Upper lobe of right lung (tissue), 1 donor: ENCODE measurements at regions not wholly inside any gene's neighbourhood (a gene's known extent, or its start where the extent isn't known, plus 50 kb on each side); places are given as distances from the start of the nearest gene placed in this dataset.

ENCODE experiments used
- ATAC-seq: fragments of 200-7000 bp; cut with Tn5 transposase; one replicate; pipeline ENCODE4 v1.9.1; 2020; ENCODE audit warnings: mild to moderate bottlenecking, moderate library complexity
- DNase-seq: peaks from one replicate; pipeline ENCODE4 v3.0.0-alpha.2; 2020
- H3K27ac ChIP-seq: fragments of 200-600 bp; one replicate; pipeline ENCODE4 v1.8.0; 2022
- H3K27me3 ChIP-seq: fragments of 200-600 bp; one replicate; pipeline ENCODE4 v1.8.0; 2022; ENCODE audit warnings: mild to moderate bottlenecking
- H3K36me3 ChIP-seq: fragments of 200-600 bp; one replicate; pipeline ENCODE4 v1.8.0; 2022
- H3K4me1 ChIP-seq: fragments of 200-600 bp; one replicate; pipeline ENCODE4 v1.8.0; 2022
- H3K4me3 ChIP-seq: fragments of 200-600 bp; one replicate; pipeline ENCODE4 v1.8.0; 2022; ENCODE audit warnings: mild to moderate bottlenecking
- H3K9me3 ChIP-seq: fragments of 200-600 bp; one replicate; pipeline ENCODE4 v1.8.0; 2022
- CTCF ChIP-seq: fragments of 200-600 bp; IDR thresholded peaks from one replicate; pipeline ENCODE4 v1.8.0; 2022; ENCODE audit warnings: antibody characterized with exemption
- intact Hi-C: fragments of 100-400 bp; cut with DNase I; formaldehyde crosslinking; loops from one replicate; pipeline ENCODE4 v1.11.0; 2022
- donor health status: DM: no; HTN: yes; CAD: no; lungs with severe emphysema.

- H3K27ac ChIP-seq: no peak overlapping the region
- no peaks in the 10 kb centered on the region for H3K4me1 ChIP-seq
- H3K27me3 ChIP-seq: no peaks in the 10 kb centered on the region
- TF ChIP-seq CTCF: no peak
- no peak overlapping the region for H3K4me3 ChIP-seq
- H3K9me3 ChIP-seq: no peaks in the 10 kb centered on the region
- no peak for DNase-seq
- H3K36me3 ChIP-seq: no peaks in the 10 kb centered on the region
- intact Hi-C loops: no loop called here
- no peak for ATAC-seq
Measured at GRCh38 chr14:48731260-48731659, 854.9 kb downstream of the RPS29 start.

GRCh38 chr14:48726080-48726642, 860.0 kb downstream of the RPS29 start:
- no peaks in the 10 kb centered on the region for H3K27me3 ChIP-seq
- TF ChIP-seq CTCF: no peak
- no peak overlapping the region for H3K27ac ChIP-seq
- no peak for ATAC-seq
- no peaks in the 10 kb centered on the region for H3K4me1 ChIP-seq
- no peaks in the 10 kb centered on the region for H3K9me3 ChIP-seq
- no peaks in the 10 kb centered on the region for H3K36me3 ChIP-seq
- no peak for DNase-seq
- H3K4me3 ChIP-seq: no peak overlapping the region
- intact Hi-C loops: no loop called here

- Histone ChIP-seq H3K27ac (no peak overlapping the region), H3K4me3 (no peak overlapping the region), H3K4me1 (no peaks in the 10 kb centered on the region), H3K27me3 (no peaks in the 10 kb centered on the region), H3K36me3 (no peaks in the 10 kb centered on the region), H3K9me3 (no peaks in the 10 kb centered on the region)
- no peak for TF ChIP-seq CTCF
- ATAC-seq (no peak), DNase-seq (no peak)
- intact Hi-C loops: no loop called here
Measured at GRCh38 chr14:48725051-48725734, 861.0 kb downstream of the RPS29 start.

GRCh38 chr14:48723841-48724495, 862.2 kb downstream of the RPS29 start:
- no peak overlapping the region for H3K4me3 ChIP-seq
- intact Hi-C loops: no loop called here
- DNase-seq: no peak
- no peaks in the 10 kb centered on the region for H3K36me3 ChIP-seq
- no peak overlapping the region for H3K27ac ChIP-seq
- H3K9me3 ChIP-seq: no peaks in the 10 kb centered on the region
- H3K27me3 ChIP-seq: no peaks in the 10 kb centered on the region
- H3K4me1 ChIP-seq: no peaks in the 10 kb centered on the region
- TF ChIP-seq CTCF: no peak
- ATAC-seq: no peak

- DNase-seq (no peak), ATAC-seq (no peak)
- TF ChIP-seq CTCF: no peak
- intact Hi-C loops: no loop called here
- H3K4me1 ChIP-seq: no peaks in the 10 kb centered on the region
- no peaks in the 10 kb centered on the region for H3K27me3 ChIP-seq
- H3K27ac ChIP-seq: no peak overlapping the region
- H3K36me3 ChIP-seq: no peaks in the 10 kb centered on the region
- H3K4me3 ChIP-seq: no peak overlapping the region
- no peaks in the 10 kb centered on the region for H3K9me3 ChIP-seq
Measured at GRCh38 chr14:48714366-48714765, 871.8 kb downstream of the RPS29 start.
